Hepatocyte (in vitro differentiated cells): ENCODE measurements at regions not wholly inside any gene's neighbourhood (a gene's known extent, or its start where the extent isn't known, plus 50 kb on each side); places are given as distances from the start of the nearest gene placed in this dataset.

Experiments used
- DNase-seq: peaks from one replicate; pipeline ENCODE4 v3.0.0-alpha.2; 2016; ENCODE audit warnings: low spot score
- H2AFZ ChIP-seq: fragments of 200-600 bp; sonication (generic); 2 replicates; pipeline ENCODE4 v1.6.0; 2016; ENCODE audit warnings: antibody characterized with exemption, mild to moderate bottlenecking
- H3K27ac ChIP-seq: fragments of 200-600 bp; sonication (generic); 2 replicates; pipeline ENCODE4 v1.5.1; 2016; ENCODE audit warnings: mild to moderate bottlenecking
- H3K27me3 ChIP-seq: fragments of 200-600 bp; sonication (generic); 2 replicates; pipeline ENCODE4 v1.6.1; 2016
- H3K36me3 ChIP-seq: fragments of 200-600 bp; sonication (generic); replicated peaks from 2 replicates; pipeline ENCODE4 v1.5.1; 2016; ENCODE audit warnings: low read depth; ENCODE audit not compliant: insufficient read depth
- H3K4me1 ChIP-seq: fragments of 200-600 bp; sonication (generic); 2 replicates; pipeline ENCODE4 v1.5.1; 2016; ENCODE audit warnings: mild to moderate bottlenecking, moderate library complexity; ENCODE audit not compliant: insufficient read depth
- H3K4me2 ChIP-seq: fragments of 200-600 bp; sonication (generic); 2 replicates; pipeline ENCODE4 v1.6.0; 2016
- H3K4me3 ChIP-seq: fragments of 200-600 bp; sonication (generic); 2 replicates; pipeline ENCODE4 v1.5.1; 2016; ENCODE audit warnings: mild to moderate bottlenecking
- H3K79me2 ChIP-seq: fragments of 200-600 bp; sonication (generic); 2 replicates; pipeline ENCODE4 v1.6.0; 2017; ENCODE audit warnings: mild to moderate bottlenecking
- H3K9me2 ChIP-seq: fragments of 200-600 bp; sonication (generic); replicated peaks from 2 replicates; pipeline ENCODE4 v1.6.0; 2017; ENCODE audit warnings: mild to moderate bottlenecking; ENCODE audit not compliant: insufficient read depth
- H3K9me3 ChIP-seq: fragments of 200-600 bp; sonication (generic); 2 replicates; pipeline ENCODE4 v1.5.1; 2016; ENCODE audit warnings: low read depth, mild to moderate bottlenecking
- H4K20me1 ChIP-seq: fragments of 200-600 bp; sonication (generic); 2 replicates; pipeline ENCODE4 v1.6.0; 2016; ENCODE audit warnings: mild to moderate bottlenecking; ENCODE audit not compliant: insufficient read depth, poor library complexity, severe bottlenecking
- EZH2 ChIP-seq: fragments of 200-600 bp; sonication (generic); IDR thresholded peaks from 2 replicates; pipeline ENCODE4 v1.6.1; 2016; ENCODE audit warnings: antibody characterized with exemption, mild to moderate bottlenecking, borderline replicate concordance
- EZH2phosphoT487 ChIP-seq: fragments of 200-600 bp; sonication (generic); IDR thresholded peaks from one replicate; pipeline ENCODE4 v1.6.1; 2018; ENCODE audit warnings: antibody characterized with exemption, mild to moderate bottlenecking, low read depth, moderate library complexity; ENCODE audit not compliant: unreplicated experiment, severe bottlenecking
- WGBS: methylation state at CpG from one replicate; pipeline ENCODE4 v1.1.6; 2016; ENCODE audit warnings: low lambda C conversion rate; ENCODE audit errors: missing lambda C conversion rate; 5-methylcytosine and 5-hydroxymethylcytosine counted together
- TF ChIP-seq, protein P1 (sequence below): fragments of 200-600 bp; sonication (generic); IDR thresholded peaks from 2 replicates; pipeline ENCODE4 v1.5.1; 2016; ENCODE audit warnings: antibody characterized with exemption, mild to moderate bottlenecking; ENCODE audit not compliant: poor library complexity

- Histone ChIP-seq H3K27me3 (no peaks in the 10 kb centered on the region), H3K4me1 (no peaks in the 10 kb centered on the region), H4K20me1 (no peaks in the 10 kb centered on the region), H3K79me2 (no peaks in the 10 kb centered on the region), H3K27ac (no peak overlapping the region), H3K9me3 (no peaks in the 10 kb centered on the region), H3K4me2 (no peak overlapping the region), H3K4me3 (no peak overlapping the region), H3K9me2 (no peaks in the 10 kb centered on the region), H3K36me3 (no peaks in the 10 kb centered on the region), H2AFZ (no peak overlapping the region)
- WGBS = 94% methylated on average over 4 of the region's 4 CpGs
- TF ChIP-seq, protein P1, sequence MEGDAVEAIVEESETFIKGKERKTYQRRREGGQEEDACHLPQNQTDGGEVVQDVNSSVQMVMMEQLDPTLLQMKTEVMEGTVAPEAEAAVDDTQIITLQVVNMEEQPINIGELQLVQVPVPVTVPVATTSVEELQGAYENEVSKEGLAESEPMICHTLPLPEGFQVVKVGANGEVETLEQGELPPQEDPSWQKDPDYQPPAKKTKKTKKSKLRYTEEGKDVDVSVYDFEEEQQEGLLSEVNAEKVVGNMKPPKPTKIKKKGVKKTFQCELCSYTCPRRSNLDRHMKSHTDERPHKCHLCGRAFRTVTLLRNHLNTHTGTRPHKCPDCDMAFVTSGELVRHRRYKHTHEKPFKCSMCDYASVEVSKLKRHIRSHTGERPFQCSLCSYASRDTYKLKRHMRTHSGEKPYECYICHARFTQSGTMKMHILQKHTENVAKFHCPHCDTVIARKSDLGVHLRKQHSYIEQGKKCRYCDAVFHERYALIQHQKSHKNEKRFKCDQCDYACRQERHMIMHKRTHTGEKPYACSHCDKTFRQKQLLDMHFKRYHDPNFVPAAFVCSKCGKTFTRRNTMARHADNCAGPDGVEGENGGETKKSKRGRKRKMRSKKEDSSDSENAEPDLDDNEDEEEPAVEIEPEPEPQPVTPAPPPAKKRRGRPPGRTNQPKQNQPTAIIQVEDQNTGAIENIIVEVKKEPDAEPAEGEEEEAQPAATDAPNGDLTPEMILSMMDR = no peak
- TF ChIP-seq EZH2 = no peak
- no peak for TF ChIP-seq EZH2phosphoT487
- no peak for DNase-seq
Measured at GRCh38 chr3:151949706-151950105, 76.3 kb downstream of the SUCNR1 start.

DNA sequence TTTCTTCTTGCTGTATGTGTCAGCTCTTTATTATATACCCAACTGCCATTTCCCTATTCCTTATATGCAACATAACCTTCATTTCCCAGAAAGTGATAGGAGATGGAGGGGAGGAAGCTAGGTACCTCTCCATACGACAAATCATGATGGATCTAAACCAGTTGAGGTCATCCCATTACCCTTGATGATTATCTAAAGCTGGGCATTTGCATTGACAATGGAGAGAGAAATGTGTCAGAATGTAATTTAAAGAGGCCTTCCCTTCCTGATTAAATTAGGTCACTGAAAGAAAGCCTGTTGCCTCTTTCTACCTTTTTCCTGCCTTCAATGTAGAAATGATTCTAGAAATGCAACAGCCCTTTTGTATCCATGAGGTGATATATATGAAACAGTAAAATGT is 81.9 kb downstream of the SUCNR1 start:
- Histone ChIP-seq H3K27ac (no peak overlapping the region), H3K9me3 (no peaks in the 10 kb centered on the region), H3K4me2 (no peak overlapping the region), H2AFZ (no peak overlapping the region), H3K79me2 (no peaks in the 10 kb centered on the region), H3K9me2 (no peaks in the 10 kb centered on the region), H3K4me3 (no peak overlapping the region), H3K4me1 (no peaks in the 10 kb centered on the region), H3K36me3 (no peaks in the 10 kb centered on the region), H4K20me1 (no peaks in the 10 kb centered on the region), H3K27me3 (no peaks in the 10 kb centered on the region)
- DNase-seq = no peak
- WGBS = 82% methylated on average over 1 of the region's 1 CpG
- TF ChIP-seq EZH2phosphoT487 = no peak
- TF ChIP-seq, protein P1 = no peak
- no peak for TF ChIP-seq EZH2

DNA sequence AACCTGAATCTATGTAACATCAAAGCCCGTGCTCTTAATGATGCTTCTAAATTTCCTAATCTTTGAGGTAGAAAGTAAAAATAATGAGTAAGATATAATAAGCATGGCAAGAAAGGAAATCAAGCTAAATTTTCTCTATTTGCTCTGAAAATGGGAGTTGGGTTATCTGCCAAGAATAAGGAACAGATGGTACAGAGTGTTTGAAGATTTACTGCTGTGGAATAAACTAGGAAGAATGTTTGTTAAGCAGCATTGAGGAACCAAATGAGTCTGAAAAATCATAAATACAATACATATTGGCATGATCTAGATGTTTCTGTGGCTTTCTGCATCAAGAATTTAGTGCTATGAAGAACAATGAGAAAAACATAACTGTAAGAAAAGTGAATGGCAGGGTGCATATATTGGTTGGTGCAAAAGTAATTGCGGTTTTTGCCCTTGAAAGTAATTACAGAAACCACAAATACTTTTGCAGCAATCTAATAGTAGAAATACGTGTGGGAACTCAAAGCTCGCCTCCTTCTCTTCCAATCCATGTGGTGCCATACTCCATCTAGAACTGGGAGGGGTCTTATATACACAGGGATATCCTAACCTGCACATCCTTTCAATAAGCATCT is 87.6 kb downstream of the SUCNR1 start:
- TF ChIP-seq EZH2phosphoT487 (no peak), EZH2 (no peak)
- TF ChIP-seq, protein P1 = no peak
- H3K4me3 ChIP-seq = no peak overlapping the region
- H4K20me1 ChIP-seq = no peaks in the 10 kb centered on the region
- no peaks in the 10 kb centered on the region for H3K9me3 ChIP-seq
- peaks cover 8% of the 10 kb centered on the region for H3K4me1 ChIP-seq
- 64% methylated on average over 4 of the region's 4 CpGs for WGBS
- no peaks in the 10 kb centered on the region for H3K9me2 ChIP-seq
- peak; percentile 8 for DNase-seq
- no peak overlapping the region for H2AFZ ChIP-seq
- no peaks in the 10 kb centered on the region for H3K36me3 ChIP-seq
- no peak overlapping the region for H3K4me2 ChIP-seq
- H3K79me2 ChIP-seq = no peaks in the 10 kb centered on the region
- H3K27me3 ChIP-seq = no peaks in the 10 kb centered on the region
- peak overlapping the region; percentile 56 for H3K27ac ChIP-seq

DNA sequence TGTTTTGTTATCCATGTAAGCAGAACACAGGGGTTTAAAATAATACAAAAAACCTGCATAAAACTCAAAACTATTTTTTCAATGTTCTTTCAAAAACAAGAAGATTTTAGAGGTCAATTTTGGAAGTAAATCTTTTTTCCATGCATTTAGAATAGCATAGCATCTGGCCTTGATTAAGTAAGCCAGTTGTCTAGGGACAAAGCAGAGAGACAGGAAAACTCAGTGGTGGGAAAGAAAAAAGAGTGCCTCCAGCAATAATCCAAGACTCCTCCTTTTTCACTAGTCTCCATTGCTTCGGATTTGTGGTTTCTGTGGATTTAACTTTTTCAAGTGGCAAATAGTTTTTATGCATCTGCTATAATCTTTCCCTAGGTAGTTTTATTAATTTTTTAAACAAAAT is 88.9 kb downstream of the SUCNR1 start:
- Histone ChIP-seq H3K27me3 (no peaks in the 10 kb centered on the region), H3K9me2 (no peaks in the 10 kb centered on the region), H4K20me1 (no peaks in the 10 kb centered on the region), H2AFZ (no peak overlapping the region), H3K36me3 (no peaks in the 10 kb centered on the region), H3K27ac (peak overlapping the region; percentile 56), H3K4me3 (no peak overlapping the region), H3K4me2 (no peak overlapping the region), H3K4me1 (peaks cover 8% of the 10 kb centered on the region), H3K9me3 (no peaks in the 10 kb centered on the region), H3K79me2 (no peaks in the 10 kb centered on the region)
- TF ChIP-seq, protein P1 = no peak
- TF ChIP-seq EZH2phosphoT487 = no peak
- TF ChIP-seq EZH2 = no peak
- no peak for DNase-seq
- 58% methylated on average over 1 of the region's 1 CpG for WGBS
